MM.1S (cell line): ENCODE measurements at regions not wholly inside any gene's neighbourhood (a gene's known extent, or its start where the extent isn't known, plus 50 kb on each side); places are given as distances from the start of the nearest gene placed in this dataset.

Experiments
- CTCF ChIP-seq: fragments of 300-600 bp; sonication (generic); IDR thresholded peaks from 2 replicates; pipeline ENCODE4 v1.5.1; 2016; ENCODE audit warnings: antibody characterized with exemption, low read length, mixed read lengths
- EZH2 ChIP-seq: fragments of 300-600 bp; sonication (generic); optimal IDR thresholded peaks from 2 replicates; pipeline ENCODE3; 2017; ENCODE audit warnings: low read depth, mild to moderate bottlenecking, antibody characterized with exemption, low read length, mixed read lengths
- EZH2phosphoT487 ChIP-seq: fragments of 300-600 bp; sonication (generic); IDR thresholded peaks from 2 replicates; pipeline ENCODE4 v1.6.1; 2018; ENCODE audit warnings: antibody characterized with exemption, low read length

- no peak for TF ChIP-seq EZH2
- TF ChIP-seq CTCF = no peak
- no peak for TF ChIP-seq EZH2phosphoT487
Measured at GRCh38 chr14:82354126-82354525, 820.5 kb upstream of the SEL1L start.
